Endothelial cell of umbilical vein (primary cell): ENCODE measurements at regions not wholly inside any gene's neighbourhood (a gene's known extent, or its start where the extent isn't known, plus 50 kb on each side); places are given as distances from the start of the nearest gene placed in this dataset.

ENCODE experiments used
- CTCF ChIP-seq, 2 donors: IDR thresholded peaks; 1 replicate in 1 of 2; 2 replicates in 1 of 2; pipeline ENCODE4 v1.5.1; 2011; ENCODE audit warnings: low read length in 2 of 2, mild to moderate bottlenecking in 2 of 2, moderate library complexity in 2 of 2, control low read depth in 1 of 2, inconsistent platforms in 1 of 2, low read depth in 1 of 2; ENCODE audit not compliant: insufficient read depth in 1 of 2; ENCODE audit errors: extremely low read depth in 1 of 2
- JUN ChIP-seq: IDR thresholded peaks from 2 replicates; pipeline ENCODE4 v1.6.1; 2011; ENCODE audit warnings: borderline replicate concordance, low read depth; ENCODE audit not compliant: insufficient read length, insufficient read depth
- MAX ChIP-seq: IDR thresholded peaks from 2 replicates; pipeline ENCODE4 v1.6.1; 2011; ENCODE audit not compliant: insufficient read depth, insufficient read length
- MYC ChIP-seq: IDR thresholded peaks from one replicate; pipeline ENCODE4 v1.6.1; 2011; ENCODE audit warnings: mild to moderate bottlenecking, low read depth, low read length

- TF ChIP-seq CTCF (IDR thresholded peaks at IDR 0.05; ENCODE audit: extremely low read depth in 1 of 2, insufficient read depth in 1 of 2, low read depth in 1 of 2, low read length in 2 of 2) (no peak), MAX (no peak), JUN (no peak), MYC (no peak)
Measured at GRCh38 chr1:215022741-215023141, 59.8 kb upstream of the KCNK2 start.
